Uterus (tissue), 2 donors: ENCODE measurements at regions not wholly inside any gene's neighbourhood (a gene's known extent, or its start where the extent isn't known, plus 50 kb on each side); places are given as distances from the start of the nearest gene placed in this dataset.

ENCODE experiments used
- CTCF ChIP-seq, 4 experiments: fragments of 200-600 bp in 2 of 4; fragments of 450-650 bp in 2 of 4; sonication (generic) in 2 of 4; IDR thresholded peaks; one replicate each; pipeline ENCODE4 v1.5.1; 2016 to 2019; ENCODE audit warnings: antibody characterized with exemption in 4 of 4, mild to moderate bottlenecking in 2 of 4, moderate library complexity in 1 of 4
- POLR2A ChIP-seq, 2 donors: fragments of 450-650 bp; IDR thresholded peaks; one replicate each; pipeline ENCODE4 v1.6.1; 2016; ENCODE audit warnings: antibody characterized with exemption in 2 of 2, mild to moderate bottlenecking in 1 of 2, moderate library complexity in 1 of 2

DNA sequence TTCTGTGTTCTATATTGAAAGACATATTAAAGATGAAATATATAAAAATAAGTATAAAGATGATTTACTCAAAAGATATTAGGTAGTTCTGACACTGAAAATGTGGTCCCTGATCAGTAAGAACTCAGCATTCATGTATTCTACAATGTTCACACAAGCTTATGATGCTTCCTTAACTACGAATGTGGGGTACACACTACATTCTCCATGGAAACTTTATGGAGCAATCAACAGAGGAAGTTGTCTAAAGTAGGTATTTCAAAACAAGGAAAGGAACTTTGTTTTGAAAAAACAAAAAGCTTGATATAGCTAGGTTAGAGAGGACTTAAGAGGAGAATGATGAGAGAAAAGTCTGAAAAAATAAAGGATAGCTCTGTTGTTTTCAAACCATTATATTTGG, 119.7 kb upstream of the RGS18 start:
- no peak for TF ChIP-seq CTCF (IDR thresholded peaks at IDR 0.05)
- no peak for TF ChIP-seq POLR2A (IDR thresholded peaks at IDR 0.05)
